ENCODE measurements at regions not wholly inside any gene's neighbourhood (a gene's known extent, or its start where the extent isn't known, plus 50 kb on each side); places are given as distances from the start of the nearest gene placed in this dataset.

DNA sequence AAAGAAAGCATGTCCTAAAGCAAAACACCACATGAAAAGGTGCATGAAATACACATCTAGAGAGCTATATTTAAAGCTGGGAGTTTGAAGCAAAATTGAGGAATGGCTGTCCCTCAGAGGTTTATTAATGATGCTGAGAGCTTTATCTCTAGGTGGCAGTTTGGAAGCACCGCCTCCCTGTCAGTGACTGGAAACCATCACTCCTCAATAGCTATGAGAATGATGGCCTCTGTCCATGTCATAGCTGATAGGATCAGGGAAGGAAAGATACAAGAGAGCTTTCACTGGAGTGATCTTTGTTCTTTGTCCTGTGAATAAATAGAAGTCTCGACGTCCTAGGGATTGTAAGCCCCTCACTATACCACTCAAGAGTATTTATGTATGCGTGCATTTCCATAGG is 110.5 kb downstream of the NUDT12 start:
- Histone ChIP-seq H3K36me3 (ENCODE audit: control insufficient read depth in 2 of 4, insufficient read depth in 4 of 4, low read length in 3 of 4) (no peaks in the 10 kb centered on the region), H3K23ac (ENCODE audit: insufficient read length) (no peak overlapping the region), H2AK5ac (ENCODE audit: low read depth, low read length) (no peak overlapping the region), H2BK15ac (ENCODE audit: low read length) (no peak overlapping the region), H4K91ac (replicated peaks; ENCODE audit: insufficient read length, low read length) (no peak overlapping the region), H2AFZ (ENCODE audit: low read length) (no peak overlapping the region), H2BK5ac (ENCODE audit: low read depth, low read length) (no peak overlapping the region), H4K5ac (ENCODE audit: insufficient read length, low read depth, low read length) (no peak overlapping the region), H3K27me3 (replicated peaks in 1 of 4; ENCODE audit: control insufficient read depth in 3 of 4, extremely low read depth in 1 of 4, insufficient read depth in 3 of 4, low read length in 3 of 4) (no peaks in the 10 kb centered on the region), H3K79me1 (ENCODE audit: low read depth, low read length) (no peaks in the 10 kb centered on the region), H3K14ac (ENCODE audit: insufficient read length) (no peak overlapping the region), H2BK20ac (ENCODE audit: low read length) (no peak overlapping the region), H2BK12ac (ENCODE audit: low read depth, low read length) (no peak overlapping the region), H3K18ac (ENCODE audit: extremely low read depth, low read length) (no peak overlapping the region), H3K9ac (replicated peaks in 1 of 4; ENCODE audit: extremely low read depth in 1 of 4, low read depth in 3 of 4, low read length in 3 of 4) (no peak overlapping the region), H3K9me3 (ENCODE audit: insufficient read depth in 2 of 2, low read depth in 1 of 2, low read length in 1 of 2) (no peaks in the 10 kb centered on the region), H3K4me1 (replicated peaks in 1 of 4; ENCODE audit: control insufficient read depth in 3 of 4, insufficient read depth in 4 of 4, low read length in 3 of 4) (0 out of 7 replicates have a peak, but pooled peaks cover 0 to 4% (median 0%) of the 10 kb centered on the region in 4 experiments), H4K20me1 (replicated peaks in 1 of 2; ENCODE audit: control insufficient read depth in 1 of 2, insufficient read depth in 2 of 2, low read length in 2 of 2) (no peaks in the 10 kb centered on the region), H3K27ac (ENCODE audit: low read depth, low read length) (no peak overlapping the region), H3K4me3 (ENCODE audit: extremely low read depth in 1 of 4, insufficient read depth in 2 of 4, low read depth in 3 of 4, low read length in 4 of 4) (no peak overlapping the region), H3K23me2 (ENCODE audit: low read depth, low read length) (no peaks in the 10 kb centered on the region), H3K79me2 (ENCODE audit: control insufficient read depth in 1 of 2, insufficient read depth in 2 of 2, low read length in 2 of 2) (no peaks in the 10 kb centered on the region), H2BK120ac (replicated peaks; ENCODE audit: low read depth, low read length) (no peak overlapping the region), H3K4me2 (ENCODE audit: insufficient read depth in 1 of 2, low read depth in 2 of 2, low read length in 2 of 2) (no peak overlapping the region), H4K8ac (ENCODE audit: extremely low read depth, insufficient read depth, low read length) (no peak overlapping the region), H3K4ac (replicated peaks; ENCODE audit: insufficient read length, low read depth, low read length) (no peak overlapping the region), H3K56ac (replicated peaks; ENCODE audit: insufficient read length, low read depth, low read length) (no peak overlapping the region)
- ChIA-PET CTCF (ENCODE audit: partially characterized antibody) (interaction anchor here (0.6 to 4.0 kb wide), 4 partner anchors 11 to 202 kb away, joined by 3 to 29 read pairs (median 6); no protein-coding TSS in a partner anchor), POLR2A (ENCODE audit: partially characterized antibody) (no interaction called here)
- WGBS, 2 experiments (ENCODE audit: extremely low coverage in 1 of 2, insufficient coverage in 1 of 2, insufficient read length in 1 of 2, insufficient replicate concordance in 2 of 2, low coverage in 1 of 2, low lambda C conversion rate in 2 of 2, missing lambda C conversion rate in 1 of 2): 70% methylated on average over 4 of the region's 4 CpGs; no CpG with 5 or more reads in 1 of the 2 experiments
- DNase-seq (ENCODE audit: low read depth in 1 of 2, low spot score in 2 of 2) (no peak), FAIRE-seq (no peak)
- TF ChIP-seq, protein P1, sequence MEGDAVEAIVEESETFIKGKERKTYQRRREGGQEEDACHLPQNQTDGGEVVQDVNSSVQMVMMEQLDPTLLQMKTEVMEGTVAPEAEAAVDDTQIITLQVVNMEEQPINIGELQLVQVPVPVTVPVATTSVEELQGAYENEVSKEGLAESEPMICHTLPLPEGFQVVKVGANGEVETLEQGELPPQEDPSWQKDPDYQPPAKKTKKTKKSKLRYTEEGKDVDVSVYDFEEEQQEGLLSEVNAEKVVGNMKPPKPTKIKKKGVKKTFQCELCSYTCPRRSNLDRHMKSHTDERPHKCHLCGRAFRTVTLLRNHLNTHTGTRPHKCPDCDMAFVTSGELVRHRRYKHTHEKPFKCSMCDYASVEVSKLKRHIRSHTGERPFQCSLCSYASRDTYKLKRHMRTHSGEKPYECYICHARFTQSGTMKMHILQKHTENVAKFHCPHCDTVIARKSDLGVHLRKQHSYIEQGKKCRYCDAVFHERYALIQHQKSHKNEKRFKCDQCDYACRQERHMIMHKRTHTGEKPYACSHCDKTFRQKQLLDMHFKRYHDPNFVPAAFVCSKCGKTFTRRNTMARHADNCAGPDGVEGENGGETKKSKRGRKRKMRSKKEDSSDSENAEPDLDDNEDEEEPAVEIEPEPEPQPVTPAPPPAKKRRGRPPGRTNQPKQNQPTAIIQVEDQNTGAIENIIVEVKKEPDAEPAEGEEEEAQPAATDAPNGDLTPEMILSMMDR (IDR thresholded peaks at IDR 0.05; ENCODE audit: control extremely low read depth in 1 of 3, insufficient read depth in 1 of 3, low read depth in 1 of 3, low read length in 3 of 3): no peak
- no peak for TF ChIP-seq KDM4A (IDR thresholded peaks at IDR 0.05; ENCODE audit: low read depth, low read length, severe bottlenecking)
- no peak for TF ChIP-seq SAP30 (IDR thresholded peaks at IDR 0.05; ENCODE audit: insufficient read depth, insufficient replicate concordance, low read length)
- no peak for TF ChIP-seq EZH2 (IDR thresholded peaks at IDR 0.05; ENCODE audit: low read depth, low read length, severe bottlenecking)
- TF ChIP-seq POU5F1 (IDR thresholded peaks at IDR 0.05; ENCODE audit: low read depth, low read length): no peak
- no peak for TF ChIP-seq POLR2A (IDR thresholded peaks at IDR 0.05; ENCODE audit: control extremely low read depth in 1 of 2, low read depth in 2 of 2, low read length in 2 of 2)
- TF ChIP-seq SP1 (IDR thresholded peaks at IDR 0.05; ENCODE audit: low read depth, low read length): no peak
- no peak for TF ChIP-seq NANOG (IDR thresholded peaks at IDR 0.05; ENCODE audit: insufficient read depth, low read depth, low read length, poor library complexity, severe bottlenecking)
- TF ChIP-seq SP4 (IDR thresholded peaks at IDR 0.05; ENCODE audit: low read length): no peak
- TF ChIP-seq TAF7 (optimal IDR thresholded peaks at IDR 0.05; ENCODE audit: borderline replicate concordance, low read depth, low read length): no peak
- TF ChIP-seq CHD2 (IDR thresholded peaks at IDR 0.05; ENCODE audit: low read length): no peak
- TF ChIP-seq RNF2 (IDR thresholded peaks at IDR 0.05; ENCODE audit: borderline replicate concordance, low read depth, low read length, missing control alignments, poor library complexity, severe bottlenecking): no peak
